ENCODE measurements at regions not wholly inside any gene's neighbourhood (a gene's known extent, or its start where the extent isn't known, plus 50 kb on each side); places are given as distances from the start of the nearest gene placed in this dataset.

DNA sequence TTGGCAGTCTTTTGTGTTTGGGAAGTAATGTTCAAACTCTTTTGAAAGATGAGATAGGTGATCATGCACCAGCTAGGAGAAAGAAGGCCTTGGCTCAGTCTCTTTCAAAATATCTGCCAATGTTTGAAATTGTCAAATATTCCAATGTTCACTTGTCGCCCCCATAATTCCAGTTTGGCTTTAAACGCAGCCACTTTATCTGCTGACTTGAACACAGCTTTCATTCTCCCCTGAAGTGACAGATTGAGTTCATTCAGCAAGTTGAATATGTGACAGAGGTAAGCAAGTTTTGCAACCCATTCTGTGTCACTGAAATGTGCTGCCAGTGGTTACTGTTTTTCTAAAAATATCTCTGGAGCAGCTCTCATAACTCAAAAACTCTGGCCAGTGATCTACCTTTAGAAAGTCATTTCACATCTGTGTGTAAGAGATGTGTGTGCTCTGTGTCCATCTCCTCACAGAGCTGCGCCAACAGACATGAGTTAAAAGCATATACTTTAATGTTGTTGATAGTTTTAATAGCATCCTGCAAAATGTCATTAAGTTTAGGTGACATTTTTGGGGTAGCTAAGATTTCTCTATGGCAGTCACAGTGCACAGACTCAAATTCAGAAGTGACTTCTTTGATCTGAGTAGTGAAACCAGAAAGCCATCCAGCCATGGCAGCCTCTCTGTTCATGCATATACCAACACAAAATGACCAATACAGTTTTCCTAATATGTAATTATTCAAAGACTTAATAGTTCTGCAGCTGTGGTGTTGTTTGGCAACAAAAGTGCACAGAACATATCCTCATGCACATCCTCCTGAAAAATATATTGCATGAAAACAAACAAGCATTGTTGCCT, 614.3 kb upstream of the MIS18BP1 start:
- no peaks in the 10 kb centered on the region for H3K27me3 ChIP-seq (ENCODE audit: control insufficient read depth, extremely low read depth, insufficient read depth, low read length)
- H2AFZ ChIP-seq (ENCODE audit: control insufficient read depth, low read length), result no peak overlapping the region
- dilution Hi-C loops (cut with MboI; ENCODE audit: extremely low pct_ligation_motif_present, low sequenced_read_pairs), result no loop called here
- no peaks in the 10 kb centered on the region for H3K4me1 ChIP-seq (ENCODE audit: control insufficient read depth, extremely low read depth, insufficient read depth, low read length)
- no peak overlapping the region for H3K4me2 ChIP-seq (ENCODE audit: control insufficient read depth, extremely low read depth, insufficient read depth, low read depth, low read length)
- no peaks in the 10 kb centered on the region for H4K20me1 ChIP-seq (ENCODE audit: control insufficient read depth, extremely low read depth, insufficient read depth, low read length)
- no peak overlapping the region for H3K4me3 ChIP-seq (ENCODE audit: control insufficient read depth in 2 of 3, extremely low read depth in 1 of 3, insufficient read depth in 2 of 3, low read depth in 1 of 3, low read length in 3 of 3)
- H3K9ac ChIP-seq (ENCODE audit: control insufficient read depth, extremely low read depth, insufficient read depth, low read length), result no peak overlapping the region
- H3K36me3 ChIP-seq (ENCODE audit: control insufficient read depth in 2 of 2, extremely low read depth in 1 of 2, insufficient read depth in 2 of 2, low read length in 2 of 2), result no peaks in the 10 kb centered on the region
- H3K79me2 ChIP-seq (ENCODE audit: control insufficient read depth, insufficient read depth, low read length), result no peaks in the 10 kb centered on the region
- no peak for TF ChIP-seq EZH2 (IDR thresholded peaks at IDR 0.05; ENCODE audit: low read length)
- no peak for TF ChIP-seq CTCF (optimal IDR thresholded peaks at IDR 0.05 in 1 of 3, IDR thresholded peaks at IDR 0.05 in 1 of 3, conservative IDR thresholded peaks at IDR 0.05 in 1 of 3; ENCODE audit: extremely low read depth in 1 of 3, insufficient read depth in 2 of 3, low read length in 3 of 3)
- DNase-seq (ENCODE audit: low read depth, low spot score), result no peak
- no peak for FAIRE-seq
- H3K9me1 ChIP-seq (ENCODE audit: control insufficient read depth, extremely low read depth, insufficient read depth, low read length), result no peaks in the 10 kb centered on the region
- H3K9me3 ChIP-seq (ENCODE audit: control insufficient read depth, low read depth, low read length), result no peaks in the 10 kb centered on the region
- H3K27ac ChIP-seq (ENCODE audit: control insufficient read depth, insufficient read depth, low read length), result no peak overlapping the region

DNA sequence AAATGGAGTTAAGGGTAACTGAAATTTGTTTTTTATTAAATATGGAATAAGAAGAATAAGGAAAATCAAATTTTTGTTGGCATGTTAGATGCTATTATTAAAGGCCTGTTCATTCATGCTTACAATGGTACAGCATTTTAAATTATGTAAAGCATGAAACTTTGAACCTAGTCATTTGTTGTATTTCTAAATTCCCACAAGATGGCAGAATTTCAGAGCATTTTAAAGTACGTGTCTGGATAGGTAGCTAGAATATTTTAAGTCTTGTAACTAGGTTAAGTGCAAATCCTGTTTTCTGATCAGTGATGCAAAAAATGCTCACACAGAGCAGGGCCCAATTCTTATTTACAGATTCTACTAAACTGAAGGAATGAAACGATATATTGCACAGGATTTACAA, 585.6 kb upstream of the MIS18BP1 start:
- H3K4me2 ChIP-seq (ENCODE audit: control insufficient read depth, extremely low read depth, insufficient read depth, low read depth, low read length), result no peak overlapping the region
- DNase-seq (ENCODE audit: low read depth, low spot score) (no peak), FAIRE-seq (no peak)
- no peak overlapping the region for H3K9ac ChIP-seq (ENCODE audit: control insufficient read depth, extremely low read depth, insufficient read depth, low read length)
- H3K27me3 ChIP-seq (ENCODE audit: control insufficient read depth, extremely low read depth, insufficient read depth, low read length), result no peaks in the 10 kb centered on the region
- no peaks in the 10 kb centered on the region for H3K9me3 ChIP-seq (ENCODE audit: control insufficient read depth, low read depth, low read length)
- H3K27ac ChIP-seq (ENCODE audit: control insufficient read depth, insufficient read depth, low read length), result no peak overlapping the region
- no peak overlapping the region for H3K4me3 ChIP-seq (ENCODE audit: control insufficient read depth in 2 of 3, extremely low read depth in 1 of 3, insufficient read depth in 2 of 3, low read depth in 1 of 3, low read length in 3 of 3)
- no peaks in the 10 kb centered on the region for H3K79me2 ChIP-seq (ENCODE audit: control insufficient read depth, insufficient read depth, low read length)
- no peaks in the 10 kb centered on the region for H3K9me1 ChIP-seq (ENCODE audit: control insufficient read depth, extremely low read depth, insufficient read depth, low read length)
- no peak overlapping the region for H2AFZ ChIP-seq (ENCODE audit: control insufficient read depth, low read length)
- no peaks in the 10 kb centered on the region for H3K4me1 ChIP-seq (ENCODE audit: control insufficient read depth, extremely low read depth, insufficient read depth, low read length)
- TF ChIP-seq EZH2 (IDR thresholded peaks at IDR 0.05; ENCODE audit: low read length) (no peak), CTCF (optimal IDR thresholded peaks at IDR 0.05 in 1 of 3, IDR thresholded peaks at IDR 0.05 in 1 of 3, conservative IDR thresholded peaks at IDR 0.05 in 1 of 3; ENCODE audit: extremely low read depth in 1 of 3, insufficient read depth in 2 of 3, low read length in 3 of 3) (peak in 1 of 3 experiments; percentile 15)
- dilution Hi-C loops (cut with MboI; ENCODE audit: extremely low pct_ligation_motif_present, low sequenced_read_pairs), result no loop called here
- H4K20me1 ChIP-seq (ENCODE audit: control insufficient read depth, extremely low read depth, insufficient read depth, low read length), result no peaks in the 10 kb centered on the region
- H3K36me3 ChIP-seq (ENCODE audit: control insufficient read depth in 2 of 2, extremely low read depth in 1 of 2, insufficient read depth in 2 of 2, low read length in 2 of 2), result no peaks in the 10 kb centered on the region
